GM12892 (cell line): ENCODE measurements at regions not wholly inside any gene's neighbourhood (a gene's known extent, or its start where the extent isn't known, plus 50 kb on each side); places are given as distances from the start of the nearest gene placed in this dataset.

ENCODE experiments used
- DNase-seq: peaks from one replicate; pipeline ENCODE4 v3.0.0; 2011; ENCODE audit not compliant: insufficient read length
- FAIRE-seq: peaks from 2 replicates; lab custom pipeline; 2011; peaks lifted over from hg19 to GRCh38; lab: Jason Lieb, UNC
- POLR2A ChIP-seq: IDR thresholded peaks from 2 replicates; pipeline ENCODE4 v1.6.1; 2011; ENCODE audit warnings: low read depth, low read length, control low read depth
- POLR2AphosphoS5 ChIP-seq: IDR thresholded peaks from 2 replicates; pipeline ENCODE4 v1.6.1; 2011; ENCODE audit warnings: low read depth, low read length, control low read depth
- TAF1 ChIP-seq: IDR thresholded peaks from 2 replicates; pipeline ENCODE4 v1.6.1; 2011; ENCODE audit warnings: low read depth, mild to moderate bottlenecking, control low read depth, low read length, borderline replicate concordance

GRCh38 chr12:125684968-125685790, 619.9 kb downstream of the AACS start:
- FAIRE-seq, result no peak
- DNase-seq, result no peak
- TF ChIP-seq POLR2AphosphoS5, result no peak
- no peak for TF ChIP-seq TAF1

DNA sequence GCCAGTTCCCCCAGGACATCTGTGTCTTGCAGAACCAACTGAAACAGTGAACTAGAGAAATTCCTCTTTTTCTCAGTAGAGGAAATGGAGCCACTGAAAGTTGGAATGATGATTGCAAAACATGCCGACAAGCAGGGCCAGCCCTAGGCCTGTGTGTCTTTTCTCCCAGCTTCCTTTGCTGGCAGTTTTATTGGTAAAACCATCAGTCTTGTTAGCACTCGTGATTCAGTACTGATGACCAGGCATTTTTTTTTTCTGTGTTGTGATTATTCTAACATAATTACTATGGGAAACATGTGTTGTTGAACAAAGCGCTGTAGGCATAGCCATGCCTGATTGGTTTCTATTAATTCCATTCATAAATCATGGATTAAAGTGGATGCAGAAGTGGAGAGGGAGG, 620.7 kb downstream of the AACS start:
- DNase-seq (no peak), FAIRE-seq (no peak)
- TF ChIP-seq TAF1 (no peak), POLR2A (no peak), POLR2AphosphoS5 (no peak)

DNA sequence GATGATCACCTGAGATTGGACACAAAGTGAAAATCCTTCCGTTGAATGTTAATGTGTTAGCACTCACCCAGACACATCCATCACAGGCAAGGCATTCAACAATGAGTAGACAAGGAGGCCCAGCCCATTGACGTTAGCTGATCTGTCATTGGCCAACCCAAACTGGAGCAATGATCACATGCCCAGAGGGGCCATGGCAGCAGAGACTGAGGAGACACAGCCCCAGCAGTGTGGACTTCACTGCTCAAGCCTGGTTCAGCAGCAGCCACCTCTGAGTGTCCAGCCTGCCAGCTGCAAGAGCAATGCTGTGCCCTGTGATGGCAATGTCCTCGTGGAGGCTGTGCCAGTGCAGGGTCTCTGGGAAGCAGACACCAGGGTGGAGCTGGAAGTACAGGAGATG, 622.2 kb downstream of the AACS start:
- DNase-seq, result no peak
- FAIRE-seq, result no peak
- TF ChIP-seq TAF1 (no peak), POLR2A (no peak), POLR2AphosphoS5 (no peak)

GRCh38 chr12:125687820-125688219, 622.6 kb downstream of the AACS start:
- TF ChIP-seq TAF1 (no peak), POLR2A (no peak), POLR2AphosphoS5 (no peak)
- FAIRE-seq (no peak), DNase-seq (no peak)

GRCh38 chr12:125688223-125688622, 623.0 kb downstream of the AACS start:
- TF ChIP-seq POLR2A (no peak), POLR2AphosphoS5 (no peak), TAF1 (no peak)
- DNase-seq (no peak), FAIRE-seq (no peak)

DNA sequence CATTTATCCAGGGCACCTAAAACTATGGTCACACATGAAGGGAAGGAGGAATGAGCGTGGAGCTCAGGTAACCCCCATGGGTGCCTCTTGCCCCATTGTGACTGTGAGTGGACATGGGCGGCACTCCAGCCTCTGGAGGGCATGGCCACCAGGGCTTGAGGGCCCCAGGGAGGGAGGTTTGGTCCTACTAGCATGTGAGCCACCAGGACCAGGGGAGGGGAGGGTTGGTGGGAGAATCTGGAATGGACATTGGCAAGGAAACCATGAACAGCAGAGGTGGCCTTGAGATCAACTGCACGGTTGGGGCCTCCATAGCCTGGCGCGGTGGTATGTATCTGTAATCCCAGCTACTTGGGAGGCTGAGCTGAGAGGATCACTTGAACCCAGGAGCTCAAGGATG, 623.6 kb downstream of the AACS start:
- TF ChIP-seq POLR2AphosphoS5 (no peak), TAF1 (no peak), POLR2A (no peak)
- FAIRE-seq, result no peak
- DNase-seq, result no peak

DNA sequence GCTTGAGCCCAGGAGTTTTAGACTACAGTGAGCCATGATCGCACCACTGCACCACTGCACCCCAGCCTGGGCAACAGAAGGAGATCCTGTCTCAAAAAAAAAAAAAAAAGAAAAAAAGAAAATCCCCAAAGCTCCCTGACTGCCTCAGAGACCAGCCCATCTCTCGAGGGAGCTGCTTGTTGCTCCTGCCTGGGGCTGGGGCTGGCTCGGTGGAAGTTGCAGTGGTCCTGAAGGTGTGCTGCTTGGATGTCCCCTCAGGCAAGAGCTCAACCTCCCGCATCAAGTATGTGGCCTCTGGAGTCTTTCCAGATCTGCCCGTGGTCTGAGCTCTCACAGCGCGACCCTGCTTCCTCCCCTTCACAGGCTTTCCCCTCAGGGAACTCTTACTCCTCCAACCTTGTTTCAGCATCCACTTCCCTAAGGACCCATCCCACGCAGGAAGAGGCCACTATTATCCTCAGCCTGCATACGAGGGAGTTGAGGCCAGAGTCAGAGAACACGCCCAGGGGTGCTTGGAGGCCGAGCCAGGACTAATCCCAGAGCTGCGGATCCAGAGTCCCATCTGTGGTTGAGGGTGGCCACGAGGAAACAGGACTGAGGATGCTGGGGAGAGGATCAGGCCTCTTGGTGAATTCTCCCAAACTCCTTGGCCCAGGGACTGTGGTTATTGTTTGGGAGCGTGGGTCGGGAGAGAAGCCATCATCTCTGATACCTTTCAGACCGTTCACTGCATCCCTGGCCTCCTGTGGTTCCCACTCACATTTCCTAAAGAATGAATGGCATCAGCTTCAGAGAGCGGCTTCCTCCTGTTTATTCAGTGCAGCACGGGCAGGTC, 624.6 kb downstream of the AACS start:
- FAIRE-seq, result no peak
- TF ChIP-seq TAF1, result no peak
- no peak for TF ChIP-seq POLR2AphosphoS5
- TF ChIP-seq POLR2A, result no peak
- DNase-seq, result no peak

- DNase-seq (no peak), FAIRE-seq (no peak)
- TF ChIP-seq POLR2A (no peak), TAF1 (no peak), POLR2AphosphoS5 (no peak)
These were observed 625.6 kb downstream of the AACS start for GRCh38 chr12:125690841-125691240.

DNA sequence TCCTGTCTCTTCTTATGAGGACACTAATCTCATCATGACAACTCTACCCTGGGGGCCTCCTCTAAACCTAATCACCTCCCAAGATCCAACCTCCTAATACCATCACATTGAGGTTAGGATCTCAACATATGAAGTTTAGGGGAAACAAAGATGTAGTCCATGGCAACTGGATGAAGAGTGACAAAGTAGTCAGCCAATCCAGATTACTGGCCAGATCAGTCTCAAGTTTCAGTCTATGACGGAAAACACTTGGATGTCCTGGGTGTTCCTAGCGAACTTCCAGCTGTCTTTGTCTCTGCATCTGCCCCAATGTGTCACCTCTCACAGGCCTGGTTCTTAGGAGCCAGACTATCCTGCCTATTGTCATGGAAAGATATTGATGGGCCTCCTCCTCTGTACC, 630.8 kb downstream of the AACS start:
- TF ChIP-seq POLR2AphosphoS5 (no peak), POLR2A (no peak), TAF1 (no peak)
- FAIRE-seq, result no peak
- DNase-seq, result no peak

GRCh38 chr12:125704803-125705202, 639.6 kb downstream of the AACS start:
- DNase-seq, result no peak
- FAIRE-seq, result no peak
- TF ChIP-seq TAF1 (no peak), POLR2AphosphoS5 (no peak), POLR2A (no peak)

DNA sequence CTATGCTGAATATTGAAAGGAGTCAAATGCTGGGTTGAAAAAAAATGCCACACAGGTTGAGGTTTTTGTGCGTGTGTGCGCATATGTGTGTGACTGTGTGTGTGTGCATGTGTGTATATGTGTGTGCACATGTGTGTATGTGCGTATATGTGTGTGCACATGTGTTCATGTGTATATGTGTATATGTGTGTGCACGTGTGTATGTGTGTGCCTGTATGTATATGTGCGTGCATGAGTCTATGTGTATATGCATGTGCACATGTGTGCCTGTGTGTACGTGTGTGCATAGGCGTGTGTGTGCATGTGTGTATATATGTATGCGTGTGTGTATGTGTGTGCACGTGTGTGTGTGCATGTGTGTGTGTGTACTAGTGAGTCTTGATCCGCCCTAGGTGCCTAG, 655.7 kb downstream of the AACS start:
- DNase-seq (no peak), FAIRE-seq (no peak)
- TF ChIP-seq POLR2A (no peak), POLR2AphosphoS5 (no peak), TAF1 (no peak)

DNA sequence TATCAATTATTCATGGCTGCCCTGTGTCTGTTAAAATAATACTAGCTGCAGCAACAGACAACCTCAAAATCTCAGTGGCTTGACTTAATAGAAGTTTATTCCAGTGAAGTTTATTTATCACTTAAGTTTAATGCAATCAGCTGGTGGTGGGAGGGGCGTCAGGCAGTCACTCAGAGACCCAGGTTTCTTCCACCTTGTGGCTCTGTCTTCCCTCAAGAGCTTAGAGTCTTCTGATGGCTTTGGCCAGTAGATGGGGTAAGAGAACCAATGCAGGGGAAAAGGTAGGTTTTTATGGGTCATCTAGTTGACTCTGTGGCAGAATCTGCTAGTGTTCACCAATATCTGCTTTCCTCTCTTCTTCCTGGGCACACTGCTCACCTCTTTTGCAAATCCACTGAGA, 668.9 kb downstream of the AACS start:
- FAIRE-seq, result no peak
- no peak for DNase-seq

More for the DNA sequence above, 668.9 kb downstream of the AACS start:
- TF ChIP-seq POLR2A, result no peak
- TF ChIP-seq POLR2AphosphoS5, result no peak
- no peak for TF ChIP-seq TAF1
